Right lobe of liver (tissue), 6 donors: ENCODE measurements at regions not wholly inside any gene's neighbourhood (a gene's known extent, or its start where the extent isn't known, plus 50 kb on each side); places are given as distances from the start of the nearest gene placed in this dataset.

Experiments
- ATAC-seq, 4 donors: fragments of 200-7000 bp; cut with Tn5 transposase; one replicate each; pipeline ENCODE4 v1.9.1; 2020; ENCODE audit warnings: mild to moderate bottlenecking in 4 of 4, moderate library complexity in 4 of 4
- DNase-seq, 3 donors: peaks; one replicate each; pipeline ENCODE4 v3.0.0-alpha.2; 2020
- H3K27ac ChIP-seq, 3 donors: fragments of 200-600 bp; one replicate each; pipeline ENCODE4 v1.8.0; 2022
- H3K27me3 ChIP-seq, 2 donors: fragments of 200-600 bp; one replicate each; pipeline ENCODE4 v1.8.0; 2022
- H3K36me3 ChIP-seq, 4 donors: fragments of 200-600 bp; sonication (generic) in 1 of 4; one replicate each; pipeline versions ENCODE4 v1.5.1 to v1.8.0; 2017 to 2022; ENCODE audit warnings: control low read depth in 1 of 4
- H3K4me1 ChIP-seq, 4 donors: fragments of 200-600 bp; sonication (generic) in 1 of 4; one replicate each; pipeline versions ENCODE4 v1.5.1 to v1.8.0; 2017 to 2022; ENCODE audit warnings: control low read depth in 1 of 4
- H3K4me3 ChIP-seq, 3 donors: fragments of 200-600 bp; one replicate each; pipeline ENCODE4 v1.8.0; 2022
- H3K9me3 ChIP-seq, 4 donors: fragments of 200-600 bp; sonication (generic) in 1 of 4; one replicate each; pipeline versions ENCODE4 v1.5.1 to v1.8.0; 2017 to 2022; ENCODE audit warnings: control low read depth in 1 of 4
- CTCF ChIP-seq, 4 donors: fragments of 200-600 bp in 3 of 4; fragments of 450-650 bp in 1 of 4; IDR thresholded peaks; one replicate each; pipeline versions ENCODE4 v1.5.1 to v1.8.0; 2016 to 2022; ENCODE audit warnings: antibody characterized with exemption in 4 of 4, mild to moderate bottlenecking in 2 of 4
- POLR2A ChIP-seq: fragments of 450-650 bp; IDR thresholded peaks from one replicate; pipeline ENCODE4 v1.6.1; 2017; ENCODE audit warnings: antibody characterized with exemption, mild to moderate bottlenecking
- WGBS: methylation state at CpG from one replicate; pipeline ENCODE4 v1.1.6; 2018; ENCODE audit warnings: low coverage, low lambda C conversion rate; ENCODE audit not compliant: insufficient coverage; ENCODE audit errors: missing lambda C conversion rate; 5-methylcytosine and 5-hydroxymethylcytosine counted together
- intact Hi-C, 2 donors: fragments of 100-400 bp; cut with DNase I; formaldehyde crosslinking; loops; one replicate each; pipeline versions ENCODE4 v1.11.2 to v1.14.1; 2022
- donor health status: DM: no; HTN: yes; CAD: no.
- donor health status: DM: no; HTN: no; CAD: no.
- donor health status: DM: no; HTN: no; CAD: no.
- donor health status: DM: no; HTN: yes; CAD: no.
- donor health status: DM: no; HTN: yes; CAD: no.

GRCh38 chr9:88818495-88819201, 172.6 kb upstream of the S1PR3 start:
- intact Hi-C loops = no loop called here
- TF ChIP-seq POLR2A = no peak
- TF ChIP-seq CTCF (IDR thresholded peaks at IDR 0.05) = no peak
- WGBS = 44% methylated on average over 11 of the region's 11 CpGs
- Histone ChIP-seq H3K9me3 (no peaks in the 10 kb centered on the region), H3K36me3 (no peaks in the 10 kb centered on the region), H3K27me3 (no peaks in the 10 kb centered on the region), H3K27ac (no peak overlapping the region), H3K4me1 (no peaks in the 10 kb centered on the region), H3K4me3 (no peak overlapping the region)
- DNase-seq (no peak), ATAC-seq (no peak)

- Histone ChIP-seq H3K9me3 (no peaks in the 10 kb centered on the region), H3K4me1 (no peaks in the 10 kb centered on the region), H3K27ac (no peak overlapping the region), H3K36me3 (no peaks in the 10 kb centered on the region), H3K27me3 (no peaks in the 10 kb centered on the region), H3K4me3 (no peak overlapping the region)
- TF ChIP-seq CTCF (IDR thresholded peaks at IDR 0.05) = no peak
- no peak for TF ChIP-seq POLR2A
- 51% methylated on average over 2 of the region's 2 CpGs for WGBS
- ATAC-seq (no peak), DNase-seq (no peak)
- intact Hi-C loops = no loop called here
Measured at GRCh38 chr9:88819476-88819875, 171.8 kb upstream of the S1PR3 start.

- no peaks in the 10 kb centered on the region for H3K27me3 ChIP-seq
- H3K36me3 ChIP-seq = no peaks in the 10 kb centered on the region
- DNase-seq (no peak), ATAC-seq (no peak)
- H3K4me3 ChIP-seq = no peak overlapping the region
- no peaks in the 10 kb centered on the region for H3K4me1 ChIP-seq
- TF ChIP-seq CTCF (IDR thresholded peaks at IDR 0.05) (no peak), POLR2A (no peak)
- intact Hi-C loops = no loop called here
- 47% methylated on average over 2 of the region's 2 CpGs for WGBS
- no peaks in the 10 kb centered on the region for H3K9me3 ChIP-seq
- no peak overlapping the region for H3K27ac ChIP-seq
Measured at GRCh38 chr9:88820055-88820454, 171.2 kb upstream of the S1PR3 start.

- ATAC-seq = no peak
- no peak overlapping the region for H3K27ac ChIP-seq
- no peak for DNase-seq
- H3K4me3 ChIP-seq = no peak overlapping the region
- no peaks in the 10 kb centered on the region for H3K36me3 ChIP-seq
- H3K9me3 ChIP-seq = no peaks in the 10 kb centered on the region
- 57% methylated on average over 2 of the region's 2 CpGs for WGBS
- no peaks in the 10 kb centered on the region for H3K27me3 ChIP-seq
- intact Hi-C loops = no loop called here
- no peaks in the 10 kb centered on the region for H3K4me1 ChIP-seq
- TF ChIP-seq POLR2A = no peak
- TF ChIP-seq CTCF (IDR thresholded peaks at IDR 0.05) = no peak
Measured at GRCh38 chr9:88821033-88821745, 170.1 kb upstream of the S1PR3 start.
